HG03045 (cell line): ENCODE measurements at regions not wholly inside any gene's neighbourhood (a gene's known extent, or its start where the extent isn't known, plus 50 kb on each side); places are given as distances from the start of the nearest gene placed in this dataset.
"Not testable (repeated sequence)": the region's sequence is repeated elsewhere in the genome, so short reads cannot be mapped to it uniquely, and the experiment has no call there.

Experiments
- ATAC-seq: cut with Tn5 transposase; IDR thresholded peaks from one replicate; pipeline ENCODE4 v1.9.1; 2021; ENCODE audit warnings: mild to moderate bottlenecking, moderate library complexity; ENCODE audit not compliant: unreplicated experiment

DNA sequence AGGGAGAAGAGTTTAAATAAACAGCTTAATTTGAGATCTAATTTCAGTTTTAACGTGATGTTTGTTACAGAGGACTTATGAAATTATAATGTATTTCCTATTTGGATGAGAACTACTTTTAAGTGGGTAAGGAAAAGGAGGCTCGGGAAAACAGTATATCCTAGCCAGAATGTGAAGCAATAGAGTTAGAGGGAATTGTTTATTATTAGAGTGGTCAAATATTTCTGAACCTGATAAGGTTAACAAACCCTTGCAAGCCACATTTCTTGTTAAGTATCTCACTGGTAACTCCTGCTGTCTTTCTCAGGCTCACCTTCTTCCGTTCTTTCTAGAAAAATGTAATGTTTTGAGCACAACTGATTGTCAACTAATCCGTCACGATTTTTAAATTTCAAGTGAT is 335.1 kb upstream of the MBL2 start:
- no peak for ATAC-seq

DNA sequence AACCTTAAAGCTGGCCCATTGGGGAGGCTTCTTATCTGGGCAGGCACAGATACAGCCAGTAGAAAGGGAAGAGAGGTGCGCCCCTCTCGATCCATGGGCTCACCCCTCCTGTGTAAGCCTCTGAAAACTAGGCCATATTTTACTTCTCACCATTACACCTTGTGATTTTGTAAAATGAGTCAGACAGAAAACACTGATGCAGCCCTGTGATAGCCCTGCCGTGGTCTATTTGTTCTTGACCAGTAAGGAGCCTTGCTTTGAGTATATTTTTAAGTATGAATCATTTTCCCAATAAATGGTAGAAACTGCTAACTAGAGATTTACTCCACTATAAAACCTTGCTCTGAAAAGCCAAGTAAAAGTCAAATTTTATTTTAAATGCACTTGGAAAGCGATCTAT is 329.8 kb upstream of the MBL2 start:
- ATAC-seq: no peak

DNA sequence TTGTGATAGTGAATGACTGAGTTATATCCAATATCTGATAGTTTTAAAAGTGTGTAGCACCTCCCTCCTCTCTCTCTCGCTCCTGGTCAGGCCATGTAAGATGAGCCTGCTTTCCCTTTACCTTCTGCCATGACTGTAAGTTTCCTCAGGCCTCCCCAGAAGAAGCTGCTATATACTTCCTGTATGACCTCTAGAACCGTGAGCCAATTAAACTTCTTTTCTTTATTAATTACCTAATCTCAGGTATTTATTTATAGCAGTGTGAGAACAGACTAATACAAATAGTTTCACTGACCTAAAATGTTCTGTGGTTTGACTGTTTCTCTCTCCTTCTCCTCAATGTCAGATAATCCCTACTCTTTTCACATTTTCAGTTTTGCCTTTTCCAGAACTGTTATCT is 321.3 kb upstream of the MBL2 start:
- ATAC-seq: no peak

DNA sequence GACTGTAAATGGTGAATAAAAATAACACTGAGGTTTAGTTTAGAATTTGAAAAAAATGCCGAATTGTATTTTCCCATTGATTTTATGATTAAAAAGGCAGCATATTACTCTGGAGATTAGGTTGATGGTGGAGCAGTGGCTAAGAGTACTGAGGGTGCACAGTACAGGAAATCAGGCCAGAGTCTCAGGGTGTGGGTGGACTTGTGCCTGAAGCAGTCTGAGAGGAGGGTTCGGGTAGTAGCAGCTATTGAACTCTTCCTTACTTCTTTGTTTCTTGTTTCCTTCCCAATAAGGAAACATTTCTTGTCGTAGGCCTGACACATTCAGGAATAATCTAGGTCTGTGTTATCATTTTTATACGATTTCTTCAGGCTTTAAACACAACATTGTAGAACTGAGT is 319.0 kb upstream of the MBL2 start:
- ATAC-seq: no peak

DNA sequence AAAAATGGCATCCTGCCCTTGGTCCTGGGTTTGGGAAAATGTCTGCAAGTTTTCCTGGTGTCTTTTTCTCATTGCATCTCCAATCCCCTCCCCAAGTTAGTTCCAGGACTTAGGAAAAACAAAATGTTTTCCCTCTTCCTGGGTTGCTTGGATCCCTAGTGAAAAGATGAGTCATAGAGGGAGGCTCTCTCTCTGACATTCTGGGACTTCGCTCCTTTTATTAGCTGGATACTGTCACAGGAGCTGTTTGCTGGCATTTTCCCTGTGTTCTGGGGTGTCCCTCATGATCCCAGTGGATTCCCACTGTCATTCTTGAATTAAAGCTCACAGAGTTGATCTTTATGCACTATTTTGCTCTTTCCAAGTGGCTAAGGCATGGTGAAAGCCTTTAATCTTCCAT is 316.4 kb upstream of the MBL2 start:
- ATAC-seq: no peak

DNA sequence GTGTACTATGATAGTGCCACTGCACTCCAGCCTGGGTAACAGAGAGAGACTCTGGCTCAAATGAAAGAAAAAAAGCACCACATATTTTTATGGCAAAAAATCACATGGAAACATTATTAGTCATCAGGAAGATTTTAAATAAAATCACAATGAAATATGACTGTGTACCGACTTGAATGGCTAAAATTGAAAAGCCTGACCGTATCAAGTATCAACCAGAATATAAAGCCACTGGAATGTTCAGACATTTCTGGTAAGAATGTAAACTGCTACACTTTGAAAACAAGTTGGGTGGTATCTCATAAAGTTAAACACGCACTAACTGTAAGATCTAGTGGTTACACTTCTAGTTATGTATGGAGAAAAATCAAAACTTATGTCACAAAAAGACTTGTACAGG is 306.7 kb upstream of the MBL2 start:
- ATAC-seq: no peak

DNA sequence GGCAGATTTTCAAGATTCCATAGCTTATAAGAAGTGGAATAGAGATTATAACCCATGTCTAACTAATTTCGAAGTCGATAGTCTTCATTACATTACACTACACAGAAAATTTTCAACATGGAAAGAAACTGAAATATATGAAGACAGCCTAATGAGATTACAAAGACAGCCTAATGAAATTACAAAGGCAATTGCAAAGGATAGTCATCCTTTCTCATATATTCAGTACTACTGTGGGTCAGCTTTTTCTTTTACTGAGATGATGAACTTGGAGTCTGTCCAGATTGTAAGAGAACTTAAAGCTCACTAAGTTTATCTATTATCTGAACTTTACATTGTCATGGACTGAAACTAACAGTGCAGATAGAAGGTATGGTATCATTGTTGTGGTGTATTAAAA is 304.4 kb upstream of the MBL2 start:
- no peak for ATAC-seq

DNA sequence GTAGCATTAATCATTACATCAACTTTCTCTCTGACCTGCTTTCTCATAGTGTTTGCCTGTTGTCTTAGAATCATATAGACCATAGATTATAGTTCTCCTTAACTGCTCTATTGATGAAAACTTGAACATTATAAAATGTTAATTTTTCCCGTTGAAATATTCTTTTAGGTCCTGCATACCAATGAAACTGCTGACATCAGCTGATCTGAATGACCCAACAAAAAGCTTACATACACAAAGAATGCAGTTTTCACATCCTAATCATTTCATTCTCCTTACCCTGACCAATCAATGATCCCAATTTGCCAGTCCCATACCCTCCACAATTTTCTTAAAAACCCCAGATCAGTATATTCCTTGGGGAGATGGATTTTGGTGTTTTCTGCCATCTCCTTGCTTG is 302.9 kb upstream of the MBL2 start:
- ATAC-seq: no peak

DNA sequence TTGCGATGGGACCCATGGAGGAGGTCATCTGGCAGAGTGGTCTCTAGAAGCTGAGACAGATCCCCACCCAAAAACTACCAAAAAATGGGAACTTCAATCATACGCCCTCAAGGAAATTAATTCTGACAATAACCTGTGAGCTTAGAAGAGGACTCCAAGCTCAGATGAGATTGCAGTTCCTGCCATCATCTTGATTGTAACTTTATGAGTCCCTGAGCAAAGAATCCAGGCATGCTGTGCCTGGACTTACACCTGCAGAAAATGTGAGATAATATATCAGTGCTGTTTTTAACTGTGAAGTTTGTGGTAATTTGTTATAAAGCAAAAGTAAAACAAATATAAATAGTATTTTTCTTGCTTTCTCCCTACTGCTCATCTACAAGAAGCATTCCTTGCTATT is 299.6 kb upstream of the MBL2 start:
- no peak for ATAC-seq

DNA sequence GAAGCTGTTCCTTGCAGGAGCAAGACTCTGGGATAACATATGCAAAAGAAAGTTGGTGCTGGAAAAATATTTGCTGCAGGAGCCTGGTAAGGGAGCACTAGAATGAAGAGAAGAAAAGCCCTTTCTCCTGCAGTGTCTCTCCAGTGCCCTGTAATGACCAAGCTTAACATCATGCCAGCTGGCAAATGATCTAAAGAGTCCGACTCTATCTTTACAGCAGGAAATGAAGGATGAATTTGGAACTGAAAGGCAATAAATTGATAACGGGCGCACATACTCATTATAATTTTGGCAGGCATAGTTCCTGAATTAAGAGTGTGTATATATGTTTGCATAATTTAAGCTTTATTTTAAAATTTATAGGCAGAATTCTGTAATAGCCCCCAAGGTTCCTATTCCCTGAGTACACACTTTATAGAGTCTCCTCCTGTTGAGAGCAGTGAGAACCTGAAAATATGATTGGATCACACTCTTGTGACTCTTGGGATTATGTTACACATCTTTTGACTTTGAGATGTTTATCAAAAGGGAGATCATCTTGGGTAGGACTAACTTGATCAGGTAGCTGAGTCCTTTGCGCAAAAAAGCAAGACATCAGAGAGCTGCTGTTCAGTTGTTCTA is 299.0 kb upstream of the MBL2 start:
- no peak for ATAC-seq

DNA sequence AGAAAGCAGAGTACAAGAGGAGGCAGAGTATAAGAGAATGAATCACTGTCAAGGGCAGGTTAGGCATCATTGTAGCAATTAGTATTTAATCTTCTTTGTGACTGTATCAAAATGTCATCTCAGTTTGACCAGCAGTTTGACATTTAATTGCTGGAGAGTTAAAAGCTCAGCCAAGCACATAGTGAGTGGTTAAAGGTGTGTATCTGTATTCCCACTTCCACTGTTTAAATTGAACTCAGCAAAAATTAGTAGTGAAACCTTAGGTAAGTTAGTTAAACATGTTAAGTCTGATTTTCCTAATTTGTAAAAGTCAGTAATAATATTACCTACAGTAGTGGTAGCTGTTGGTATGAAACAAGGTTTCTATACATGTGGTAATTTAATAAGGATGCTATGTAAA is 296.4 kb upstream of the MBL2 start:
- no peak for ATAC-seq

DNA sequence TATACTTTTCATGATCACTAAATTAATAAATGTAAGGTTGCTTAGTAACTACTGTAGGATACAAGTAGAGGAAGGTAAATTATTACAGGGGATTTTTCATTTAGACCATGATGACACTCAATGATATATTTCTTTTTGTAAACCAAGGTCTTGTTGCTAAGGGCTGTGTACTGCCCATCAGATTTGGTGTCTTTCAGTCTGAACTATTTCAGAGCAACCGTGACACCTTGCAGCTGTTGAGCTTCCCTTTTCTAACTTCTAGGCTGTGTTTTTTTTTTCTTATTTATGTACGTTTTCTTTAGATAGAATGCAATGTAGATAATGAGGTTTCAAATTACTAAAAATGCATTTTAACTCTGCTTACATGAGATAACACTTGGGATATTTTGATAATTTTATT is 292.0 kb upstream of the MBL2 start:
- no peak for ATAC-seq

DNA sequence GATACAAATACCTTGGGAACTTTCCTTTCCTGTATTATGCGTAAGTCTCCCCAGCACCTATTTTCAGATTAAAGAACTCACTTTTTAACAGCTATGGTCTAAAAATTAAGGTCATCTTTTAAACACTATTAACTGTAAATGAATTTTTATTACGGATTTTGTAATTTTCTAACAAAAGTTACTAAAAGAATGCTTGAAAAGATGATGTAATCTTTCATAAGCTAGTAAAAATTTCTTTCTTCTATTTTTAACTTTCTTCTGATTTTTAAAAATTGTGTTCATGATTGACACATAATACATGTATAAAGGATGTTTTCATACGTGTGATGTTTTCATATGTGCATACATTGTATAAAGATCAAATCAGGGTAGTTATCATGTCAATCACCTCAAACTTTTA is 291.2 kb upstream of the MBL2 start:
- no peak for ATAC-seq

DNA sequence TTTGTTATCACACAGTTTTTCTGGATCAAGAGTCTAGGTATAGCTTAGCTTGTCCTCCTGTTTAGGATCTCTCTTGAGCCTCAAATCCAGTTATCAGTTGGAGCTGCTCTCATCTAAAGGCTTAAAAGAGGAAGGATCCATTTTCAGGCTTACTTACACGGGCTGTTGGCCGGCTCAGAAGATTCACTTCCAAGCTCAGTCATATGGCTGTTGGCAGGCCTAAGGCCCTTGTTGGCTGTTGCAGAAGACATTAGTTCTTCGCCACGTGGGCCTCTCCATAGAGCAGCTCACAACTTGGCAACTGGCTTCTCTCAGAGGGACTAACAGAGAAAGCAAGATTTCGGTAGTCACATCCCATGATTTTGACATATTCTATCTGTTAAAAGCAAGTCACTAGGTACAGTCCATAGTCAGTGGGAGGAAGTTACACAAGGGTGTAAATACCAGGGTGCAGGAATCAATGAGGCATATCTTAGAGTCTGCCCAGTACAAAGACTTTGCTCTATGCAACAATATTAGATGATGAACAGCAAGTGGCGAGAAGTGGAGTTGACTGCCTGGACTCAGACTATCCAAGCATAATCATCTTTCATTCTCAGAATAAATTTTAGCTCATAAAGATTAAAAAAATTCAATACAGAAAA is 280.1 kb upstream of the MBL2 start:
- no peak for ATAC-seq

DNA sequence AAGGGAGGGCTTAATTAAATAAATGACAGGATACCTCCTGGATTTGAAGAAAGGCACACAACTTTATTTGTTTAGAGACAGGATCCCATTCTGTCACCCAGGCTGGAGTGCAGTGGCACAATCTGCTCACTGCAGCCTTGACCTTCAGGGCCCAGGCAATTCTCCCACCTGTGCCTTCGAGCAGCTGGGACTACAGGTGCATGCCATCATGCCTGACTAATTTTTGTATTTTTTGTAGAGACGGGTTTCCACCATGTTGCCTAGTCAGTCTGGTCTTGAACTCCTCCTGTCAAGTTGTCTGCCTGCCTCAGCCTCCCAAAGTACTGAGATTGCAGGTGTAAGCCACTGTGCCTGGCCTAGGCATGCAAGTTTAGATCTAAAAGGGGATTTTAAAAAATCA is 272.7 kb upstream of the MBL2 start:
- ATAC-seq: no peak

DNA sequence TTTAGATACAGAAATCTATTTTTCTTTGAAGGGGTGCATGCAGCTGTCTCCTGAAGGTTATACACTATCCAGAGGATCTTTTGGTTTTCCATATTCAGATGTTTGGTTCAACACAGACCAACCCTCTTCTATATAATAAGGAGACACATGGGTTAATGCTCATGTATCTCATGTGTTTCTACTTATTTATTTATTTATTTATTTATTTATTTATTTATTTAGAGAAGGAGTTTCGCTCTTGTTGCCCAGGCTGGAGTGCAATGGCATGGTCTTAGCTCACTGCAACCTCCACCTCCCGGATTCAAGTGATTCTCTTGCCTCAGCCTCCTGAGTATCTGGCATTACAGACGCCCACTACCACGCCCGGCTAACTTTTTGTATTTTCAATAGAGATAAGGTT is 263.2 kb upstream of the MBL2 start:
- ATAC-seq: not testable (repeated sequence)

DNA sequence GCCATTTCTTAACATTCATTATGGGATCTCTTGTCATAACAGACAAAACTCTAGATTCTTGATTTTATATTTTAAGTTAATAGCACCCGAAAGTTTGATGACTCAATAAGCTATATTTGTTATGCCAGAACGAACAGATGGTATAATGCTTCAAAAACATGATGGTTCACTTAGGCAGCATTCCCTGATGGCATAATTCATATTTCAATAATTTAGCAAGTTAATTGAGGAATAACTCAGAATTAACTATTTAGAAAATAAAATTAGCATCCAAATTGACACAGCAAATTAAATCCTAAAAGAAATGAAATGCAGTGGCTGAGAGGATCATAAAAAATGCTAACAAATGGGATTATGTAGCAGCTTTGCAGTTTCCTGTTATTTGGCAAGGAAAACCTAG is 260.8 kb upstream of the MBL2 start:
- ATAC-seq: no peak

DNA sequence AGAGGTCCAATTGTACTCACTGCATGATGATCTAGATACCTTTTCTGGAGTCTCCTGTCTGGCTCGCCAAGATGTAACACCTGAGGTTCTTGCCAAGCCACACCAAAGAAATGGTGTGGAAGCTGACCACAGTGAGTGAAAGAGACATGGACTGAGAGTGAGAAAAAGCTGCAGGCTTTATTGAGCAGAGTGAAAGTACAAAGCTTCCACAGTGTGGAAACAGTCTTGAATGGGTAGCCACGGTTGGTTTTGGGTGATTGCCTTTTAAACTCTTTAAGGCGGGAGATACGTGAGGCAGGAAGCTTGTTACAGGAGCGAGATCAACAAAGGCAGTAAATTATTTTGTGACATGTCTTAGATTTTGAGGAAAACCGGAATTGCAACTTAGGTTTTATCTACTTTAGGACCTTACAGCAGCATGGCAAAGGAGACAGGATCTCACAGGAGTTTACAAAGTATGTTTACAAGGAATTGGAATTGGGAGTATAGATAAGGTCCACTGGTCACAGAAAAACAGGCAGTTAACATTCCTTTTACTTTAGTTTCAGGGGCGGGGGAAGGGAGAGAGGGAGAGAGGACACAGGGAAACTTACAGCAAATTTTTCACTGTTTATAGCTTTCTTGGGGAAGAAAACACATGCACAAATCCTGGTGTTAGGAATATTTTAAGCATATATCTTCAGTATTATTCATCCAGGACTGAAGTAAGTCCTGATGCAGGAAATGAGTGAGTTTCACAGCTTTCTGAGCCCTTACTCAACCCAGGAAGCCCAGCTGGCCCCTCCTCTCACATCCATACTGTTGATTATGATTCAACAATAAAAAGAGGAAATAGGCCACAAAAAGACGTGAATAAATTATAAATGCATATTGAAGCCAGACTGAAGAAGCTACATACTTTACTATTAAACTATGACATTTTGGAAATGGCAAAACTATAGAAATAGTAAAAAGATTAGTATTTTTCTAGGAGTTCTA is 257.6 kb upstream of the MBL2 start:
- not testable (repeated sequence) for ATAC-seq

DNA sequence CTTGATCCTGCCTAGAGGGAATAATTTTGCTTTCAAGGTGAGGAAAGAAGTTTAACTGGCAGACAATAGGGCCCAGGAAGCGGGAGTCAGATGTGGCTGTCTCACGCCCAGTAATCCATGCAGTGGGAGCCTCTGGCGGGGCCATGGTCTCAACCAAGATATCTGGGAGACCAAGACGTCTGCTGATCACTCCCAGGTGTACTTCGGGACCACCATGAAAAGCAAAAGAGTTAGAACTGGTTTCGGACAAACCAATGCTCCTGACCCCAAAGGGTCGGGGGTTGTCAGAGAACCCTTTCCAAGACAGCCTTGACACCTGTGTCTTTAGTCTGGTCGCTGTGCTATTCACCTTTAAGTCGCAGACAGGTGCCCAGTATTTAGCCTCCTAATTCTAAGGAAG is 256.9 kb upstream of the MBL2 start:
- ATAC-seq: no peak

DNA sequence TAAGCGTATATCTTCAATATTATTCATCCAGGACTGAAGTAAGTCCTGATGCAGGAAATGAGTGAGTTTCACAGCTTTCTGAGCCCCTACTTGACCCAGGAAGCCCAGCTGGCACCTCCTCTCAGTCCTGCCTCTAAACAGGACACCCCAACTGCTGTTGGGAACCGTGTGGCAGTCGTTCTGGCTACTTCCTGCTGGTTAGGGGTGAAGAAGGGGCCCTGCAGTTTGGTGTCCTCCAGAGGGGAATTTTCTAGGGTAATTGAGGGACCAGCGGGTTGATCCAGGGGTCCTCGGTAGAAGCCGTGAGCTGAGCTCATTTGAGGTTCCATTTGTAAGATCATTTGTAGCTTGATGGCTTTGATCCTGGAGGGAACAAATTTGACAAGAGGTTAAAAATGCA is 253.2 kb upstream of the MBL2 start:
- ATAC-seq: not testable (repeated sequence)

DNA sequence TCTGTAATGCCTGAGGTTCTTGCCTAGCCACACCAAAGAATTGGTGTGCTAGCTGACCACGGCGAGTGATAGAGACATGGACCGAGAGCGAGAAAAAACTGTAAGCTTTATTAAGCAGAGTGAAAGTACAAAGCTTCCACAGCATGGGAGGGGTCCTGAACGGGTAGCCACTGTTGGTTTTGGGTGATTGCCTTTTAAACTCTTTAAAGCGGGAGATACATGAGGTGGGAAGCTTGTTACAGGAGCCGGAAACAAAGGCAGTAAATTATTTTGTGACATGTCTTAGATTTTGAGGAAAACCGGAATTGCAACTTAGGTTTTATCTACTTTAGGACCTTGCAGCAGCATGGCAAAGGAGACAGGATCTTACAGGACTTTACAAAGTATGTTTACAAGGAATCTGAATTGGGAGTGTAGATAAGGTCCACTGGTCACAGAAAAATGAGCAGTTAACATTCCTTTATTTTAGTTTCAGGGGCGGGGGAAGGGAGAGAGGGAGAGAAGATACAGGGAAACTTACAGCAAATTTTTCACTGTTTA is 252.7 kb upstream of the MBL2 start:
- no peak for ATAC-seq

DNA sequence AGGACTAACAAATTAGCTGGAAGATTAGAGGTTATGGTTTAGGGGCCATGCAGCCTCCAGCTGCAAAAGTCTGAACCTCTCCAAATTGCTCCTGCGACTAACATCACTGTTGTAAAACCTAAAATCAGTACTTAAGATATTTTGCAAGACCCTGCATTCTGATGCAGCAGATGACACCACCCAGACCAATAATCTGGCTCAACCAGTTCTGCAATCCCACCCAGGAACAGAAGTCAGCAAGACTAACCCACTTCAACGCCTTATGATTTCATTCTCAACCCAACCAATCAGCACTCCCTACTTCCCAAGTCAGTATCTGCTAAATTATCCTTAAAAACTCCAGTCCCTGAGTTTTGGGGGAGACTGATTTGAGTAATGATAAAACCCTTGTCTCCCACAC is 250.8 kb upstream of the MBL2 start:
- no peak for ATAC-seq
